ENCODE measurements at regions not wholly inside any gene's neighbourhood (a gene's known extent, or its start where the extent isn't known, plus 50 kb on each side); places are given as distances from the start of the nearest gene placed in this dataset.

DNA sequence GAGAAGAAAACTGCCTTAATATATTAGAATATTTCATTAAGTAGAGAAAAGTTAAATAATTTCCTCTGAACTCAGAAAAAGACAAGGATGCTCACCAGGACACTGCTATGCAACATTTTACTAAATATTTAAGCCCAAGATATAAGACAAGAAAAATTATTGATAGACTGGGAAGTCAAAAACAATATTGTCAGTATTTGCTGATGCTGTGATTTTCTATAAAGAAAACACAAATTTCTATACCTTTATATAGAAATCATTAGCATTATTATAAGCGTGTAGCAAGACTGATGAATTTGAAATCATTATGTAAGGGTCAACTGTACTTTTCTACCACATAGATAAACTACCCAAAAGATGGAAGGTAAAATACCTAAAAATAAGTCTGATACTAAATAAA lies 451.0 kb downstream of the RNF144A start:
- DNase-seq = no peak
- Histone ChIP-seq H3K36me3 (no peaks in the 10 kb centered on the region), H3K27ac (no peak overlapping the region), H3K27me3 (no peaks in the 10 kb centered on the region), H3K9me3 (peaks cover 0 to 5% (median 0%) of the 10 kb centered on the region in 3 donors), H3K4me3 (no peak overlapping the region), H3K4me1 (no peaks in the 10 kb centered on the region)
- ATAC-seq = no peak
- TF ChIP-seq CTCF (IDR thresholded peaks at IDR 0.05 in 4 of 5, conservative IDR thresholded peaks at IDR 0.05 in 1 of 5) = no peak
- TF ChIP-seq POLR2A (IDR thresholded peaks at IDR 0.05) = no peak
- intact Hi-C loops (cut with DNase I; ENCODE audit: low total_unique reads) (no loop called here), in situ Hi-C loops (cut with MboI; ENCODE audit: low sequenced_read_pairs in 4 of 4) (no loop called here)

DNA sequence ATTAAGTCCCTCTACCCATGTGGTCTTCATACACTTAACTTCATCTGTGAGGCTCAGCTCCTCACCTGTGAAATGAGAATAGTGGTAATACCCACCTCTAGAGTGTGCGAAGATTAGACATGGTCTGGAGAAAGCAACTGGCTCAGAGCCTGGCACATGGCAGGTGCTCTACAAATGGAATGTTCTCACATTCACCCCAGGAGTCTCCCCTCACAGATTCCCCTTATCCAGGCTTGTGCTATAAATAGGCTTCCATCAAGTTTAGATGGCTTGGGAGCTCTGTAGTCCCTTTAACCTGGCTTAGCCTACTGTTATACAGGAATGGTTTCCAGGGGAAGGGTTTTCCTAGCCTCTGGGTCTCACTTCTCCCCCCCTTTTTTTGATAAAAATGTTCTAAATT lies 455.9 kb downstream of the RNF144A start:
- Histone ChIP-seq H3K27ac (no peak overlapping the region), H3K9me3 (no peaks in the 10 kb centered on the region), H3K36me3 (no peaks in the 10 kb centered on the region), H3K4me3 (no peak overlapping the region), H3K4me1 (no peaks in the 10 kb centered on the region), H3K27me3 (no peaks in the 10 kb centered on the region)
- intact Hi-C loops (cut with DNase I; ENCODE audit: low total_unique reads) = no loop called here
- in situ Hi-C loops (cut with MboI; ENCODE audit: low sequenced_read_pairs in 4 of 4) = no loop called here
- ATAC-seq = no peak
- TF ChIP-seq CTCF (IDR thresholded peaks at IDR 0.05 in 4 of 5, conservative IDR thresholded peaks at IDR 0.05 in 1 of 5) (no peak), POLR2A (IDR thresholded peaks at IDR 0.05) (no peak)
- no peak for DNase-seq

DNA sequence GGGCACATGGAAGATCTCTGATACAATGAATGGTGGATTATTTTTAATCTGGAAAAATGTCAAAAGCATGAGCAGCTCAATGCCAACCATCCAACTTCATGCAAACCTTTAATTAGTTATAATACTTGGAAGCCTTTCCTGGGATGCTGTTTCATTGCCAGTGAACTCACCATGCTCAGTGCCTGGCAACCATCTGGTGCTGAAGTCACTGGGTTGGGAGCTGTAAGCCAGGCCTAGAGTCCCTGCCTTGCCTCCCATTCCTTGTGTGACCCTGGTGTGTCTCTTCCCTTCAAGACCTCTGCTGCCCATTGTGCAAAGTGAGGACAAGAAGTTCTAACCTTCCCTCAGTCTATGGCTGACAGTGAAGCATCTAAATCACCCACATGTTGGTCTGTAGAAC lies 458.7 kb downstream of the RNF144A start:
- DNase-seq (no peak), ATAC-seq (no peak)
- in situ Hi-C loops (cut with MboI; ENCODE audit: low sequenced_read_pairs in 4 of 4) (no loop called here), intact Hi-C loops (cut with DNase I; ENCODE audit: low total_unique reads) (no loop called here)
- no peak overlapping the region for H3K4me3 ChIP-seq
- H3K36me3 ChIP-seq = no peaks in the 10 kb centered on the region
- H3K27me3 ChIP-seq = no peaks in the 10 kb centered on the region
- H3K9me3 ChIP-seq = no peaks in the 10 kb centered on the region
- no peak for TF ChIP-seq CTCF (IDR thresholded peaks at IDR 0.05 in 4 of 5, conservative IDR thresholded peaks at IDR 0.05 in 1 of 5)
- no peak for TF ChIP-seq POLR2A (IDR thresholded peaks at IDR 0.05)
- H3K27ac ChIP-seq = no peak overlapping the region
- no peaks in the 10 kb centered on the region for H3K4me1 ChIP-seq

- no peaks in the 10 kb centered on the region for H3K27me3 ChIP-seq
- no peak overlapping the region for H3K4me3 ChIP-seq
- no peak for DNase-seq
- intact Hi-C loops (cut with DNase I; ENCODE audit: low total_unique reads) (no loop called here), in situ Hi-C loops (cut with MboI; ENCODE audit: low sequenced_read_pairs in 4 of 4) (no loop called here)
- H3K27ac ChIP-seq = no peak overlapping the region
- no peaks in the 10 kb centered on the region for H3K4me1 ChIP-seq
- no peaks in the 10 kb centered on the region for H3K36me3 ChIP-seq
- ATAC-seq = no peak
- TF ChIP-seq POLR2A (IDR thresholded peaks at IDR 0.05) = no peak
- TF ChIP-seq CTCF (IDR thresholded peaks at IDR 0.05 in 4 of 5, conservative IDR thresholded peaks at IDR 0.05 in 1 of 5) = no peak
- no peaks in the 10 kb centered on the region for H3K9me3 ChIP-seq
These were observed 460.8 kb downstream of the RNF144A start for GRCh38 chr2:7377916-7378569.

DNA sequence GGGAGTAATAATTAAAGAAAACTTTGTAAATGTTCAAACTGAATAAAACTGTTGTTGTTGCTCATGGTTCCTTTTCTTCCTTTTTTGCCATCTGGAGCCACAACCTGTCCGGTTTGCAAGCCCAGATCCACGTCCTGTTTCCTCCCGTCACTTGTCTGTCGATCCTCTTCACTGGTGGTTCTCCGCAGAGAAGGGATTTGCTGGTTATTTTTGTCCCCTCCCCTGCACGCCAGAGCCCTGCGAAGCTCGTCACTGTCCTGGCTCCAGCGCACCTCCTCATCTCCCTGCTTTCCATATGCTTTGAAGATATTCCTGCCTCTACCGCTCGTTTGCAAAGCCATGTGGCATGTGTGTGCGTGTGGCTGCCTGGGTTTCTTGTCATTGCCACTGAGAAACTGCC lies 461.4 kb downstream of the RNF144A start:
- in situ Hi-C loops (cut with MboI; ENCODE audit: low sequenced_read_pairs in 4 of 4) = no loop called here
- Histone ChIP-seq H3K9me3 (no peaks in the 10 kb centered on the region), H3K27ac (no peak overlapping the region), H3K4me1 (no peaks in the 10 kb centered on the region), H3K4me3 (no peak overlapping the region), H3K36me3 (no peaks in the 10 kb centered on the region), H3K27me3 (no peaks in the 10 kb centered on the region)
- intact Hi-C loops (cut with DNase I; ENCODE audit: low total_unique reads) = no loop called here
- no peak for TF ChIP-seq POLR2A (IDR thresholded peaks at IDR 0.05)
- no peak for TF ChIP-seq CTCF (IDR thresholded peaks at IDR 0.05 in 4 of 5, conservative IDR thresholded peaks at IDR 0.05 in 1 of 5)
- ATAC-seq (no peak), DNase-seq (no peak)
